Amygdala (tissue), 56 donors: ENCODE measurements at regions not wholly inside any gene's neighbourhood (a gene's known extent, or its start where the extent isn't known, plus 50 kb on each side); places are given as distances from the start of the nearest gene placed in this dataset.
A peak's percentile ranks its signal among the peaks of the same experiment; 100 is the strongest.

ENCODE experiments used
- DNase-seq, 56 donors: peaks; one replicate each; lab custom pipeline; 2025; lab: John Stamatoyannopoulos, UW

- DNase-seq, result no peak
Measured at GRCh38 chr16:86710602-86710950, 132.2 kb downstream of the FOXL1 start.

- DNase-seq, result no peak
Measured at GRCh38 chr16:86712158-86713009, 134.0 kb downstream of the FOXL1 start.

- DNase-seq, result no peak
Measured at GRCh38 chr16:86713021-86713631, 134.8 kb downstream of the FOXL1 start.

DNA sequence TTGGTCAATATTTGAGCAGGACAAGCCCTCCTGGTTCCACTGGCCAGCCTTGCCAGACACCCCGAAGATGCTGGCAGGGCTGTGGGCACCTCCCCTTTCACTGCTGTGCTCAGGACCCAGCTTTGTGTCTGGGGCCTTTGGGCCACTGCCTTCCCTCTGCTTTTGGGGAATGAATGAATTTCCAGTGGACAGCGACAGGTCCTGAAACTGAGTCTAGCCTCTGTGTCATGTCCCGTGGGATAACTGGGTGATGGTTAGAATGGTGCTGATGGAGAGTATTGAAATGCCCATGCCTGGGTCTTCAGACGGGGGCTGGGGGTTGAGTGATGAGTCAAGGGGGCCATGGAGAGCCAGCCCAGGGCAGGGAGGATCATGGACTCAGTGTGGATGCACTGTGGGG, 135.8 kb downstream of the FOXL1 start:
- DNase-seq, result no peak

DNA sequence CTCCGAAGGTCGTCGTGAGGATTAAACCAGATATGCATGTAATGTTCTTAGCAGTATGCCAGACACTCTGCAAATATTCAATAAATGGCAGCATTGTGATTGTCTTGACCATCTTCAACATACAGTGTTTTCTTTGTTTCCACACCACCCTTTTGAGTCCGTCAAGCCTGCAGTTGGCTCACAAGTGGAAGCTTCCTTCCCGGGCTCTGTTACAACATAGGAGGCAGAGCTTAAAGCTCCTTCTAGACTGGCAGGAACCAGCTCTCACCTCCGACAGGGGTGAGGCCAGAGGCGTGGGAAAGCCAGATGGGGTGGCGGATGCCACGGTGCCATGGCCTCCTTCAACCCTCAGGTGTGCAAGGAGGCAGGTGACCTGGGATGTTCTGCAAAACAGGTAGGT, 138.3 kb downstream of the FOXL1 start:
- DNase-seq, result no peak

DNA sequence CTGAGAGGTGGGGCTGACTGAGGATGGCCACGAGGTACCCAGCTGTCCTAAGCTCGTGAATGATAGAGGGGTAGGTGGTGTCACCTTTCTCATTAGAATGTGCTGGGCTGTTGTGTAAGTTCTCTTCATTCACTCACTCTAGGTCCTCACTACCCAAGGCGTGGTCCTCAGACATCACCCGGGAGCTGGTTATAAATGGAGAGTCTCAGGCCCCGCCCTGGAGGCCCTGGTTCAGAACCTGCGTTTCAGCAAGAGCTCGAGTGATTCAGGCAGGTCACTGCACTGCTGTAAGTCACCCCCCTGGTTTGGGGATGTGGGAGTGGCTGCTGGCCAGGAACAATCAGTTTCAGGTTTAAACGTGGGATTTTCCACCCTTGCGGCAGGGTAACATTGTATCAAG, 139.8 kb downstream of the FOXL1 start:
- DNase-seq, result no peak

GRCh38 chr16:86722970-86723369, 144.6 kb downstream of the FOXL1 start:
- no peak for DNase-seq

DNA sequence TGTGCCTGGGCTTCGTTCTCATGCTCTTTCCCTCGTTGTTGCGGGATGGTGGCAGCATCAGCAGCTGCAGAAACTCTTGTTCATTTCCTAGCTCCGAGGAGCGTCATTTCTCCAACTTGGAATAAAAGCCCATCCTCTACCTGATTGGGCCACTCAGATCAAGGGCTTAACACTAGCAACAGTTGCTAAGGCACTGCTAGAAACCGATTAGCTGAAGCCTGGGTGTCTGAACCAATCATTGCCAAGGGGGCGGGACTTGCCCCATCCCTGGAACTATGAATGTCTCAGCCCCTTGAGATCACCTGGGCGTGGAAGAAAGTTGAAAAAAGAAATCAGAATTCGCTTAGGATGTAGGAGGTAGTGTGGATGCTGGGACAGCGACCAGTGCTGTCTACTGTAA, 145.3 kb downstream of the FOXL1 start:
- DNase-seq, result peak in 2 of 56 donors; percentile 1

- no peak for DNase-seq
Measured at GRCh38 chr16:86725401-86725800, 147.1 kb downstream of the FOXL1 start.

GRCh38 chr16:86726340-86726739, 148.0 kb downstream of the FOXL1 start:
- no peak for DNase-seq

DNA sequence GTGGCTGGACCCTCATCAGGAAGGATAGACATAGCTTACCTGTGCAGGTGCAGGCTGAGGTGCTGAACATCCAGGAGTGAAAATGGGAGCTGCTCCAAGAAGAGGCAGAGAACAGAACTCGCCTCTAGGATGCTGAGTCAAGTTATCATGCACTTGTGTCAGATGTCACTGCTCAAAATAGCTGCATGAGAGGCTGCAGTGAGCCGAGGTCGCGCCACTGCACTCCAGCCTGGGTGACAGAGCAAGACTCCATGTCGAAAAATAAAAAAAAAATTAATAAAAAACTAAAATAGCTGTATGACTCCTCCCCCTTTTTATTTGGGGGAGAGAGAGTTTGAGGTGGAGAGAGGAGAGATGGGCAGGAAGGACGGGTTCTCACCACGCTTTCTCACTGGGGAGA, 148.8 kb downstream of the FOXL1 start:
- no peak for DNase-seq

GRCh38 chr16:86727632-86728031, 149.3 kb downstream of the FOXL1 start:
- DNase-seq, result no peak

GRCh38 chr16:86729686-86730085, 151.3 kb downstream of the FOXL1 start:
- no peak for DNase-seq

GRCh38 chr16:86730086-86730485, 151.7 kb downstream of the FOXL1 start:
- DNase-seq, result no peak

DNA sequence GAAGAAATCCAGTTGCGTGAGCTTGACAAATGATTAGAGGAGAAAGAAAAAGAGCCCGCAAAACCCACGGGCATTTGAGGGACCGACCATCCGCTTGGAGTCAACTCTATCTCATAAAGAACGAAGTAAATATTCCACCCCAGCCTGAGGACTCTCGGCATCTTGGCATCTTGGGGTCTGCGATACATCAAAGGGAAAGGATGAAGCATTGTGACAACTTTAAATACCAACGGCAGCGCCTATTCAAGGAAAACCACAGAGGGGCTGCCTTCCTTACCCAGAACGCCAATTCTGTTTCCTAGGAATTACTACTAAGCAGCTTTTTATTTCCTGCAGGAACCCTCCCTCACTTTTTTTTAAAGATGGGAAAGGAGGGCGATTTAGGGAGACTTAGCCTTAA, 152.2 kb downstream of the FOXL1 start:
- no peak for DNase-seq

- peak in 10 of 56 donors; percentile 2 to 14 (median 7) for DNase-seq
Measured at GRCh38 chr16:86732621-86733295, 154.4 kb downstream of the FOXL1 start.

GRCh38 chr16:86733546-86734254, 155.4 kb downstream of the FOXL1 start:
- DNase-seq, result no peak

GRCh38 chr16:86734543-86735460, 156.5 kb downstream of the FOXL1 start:
- DNase-seq, result no peak

GRCh38 chr16:86735727-86736126, 157.4 kb downstream of the FOXL1 start:
- no peak for DNase-seq

GRCh38 chr16:86736502-86736901, 158.2 kb downstream of the FOXL1 start:
- no peak for DNase-seq
